Esophagus squamous epithelium (tissue), 5 donors: ENCODE measurements at regions not wholly inside any gene's neighbourhood (a gene's known extent, or its start where the extent isn't known, plus 50 kb on each side); places are given as distances from the start of the nearest gene placed in this dataset.
"Not testable (repeated sequence)": the region's sequence is repeated elsewhere in the genome, so short reads cannot be mapped to it uniquely, and the experiment has no call there.

Source experiments
- DNase-seq: peaks from one replicate; lab custom pipeline; 2025; lab: John Stamatoyannopoulos, UW
- H3K27ac ChIP-seq, 4 donors: fragments of 200-600 bp; sonication (generic); one replicate each; pipeline ENCODE4 v1.5.1; 2016 to 2019; ENCODE audit warnings: mild to moderate bottlenecking in 1 of 4
- H3K27me3 ChIP-seq, 4 donors: fragments of 200-600 bp; sonication (generic); 1 replicate in 3 of 4; 2 replicates in 1 of 4; pipeline versions ENCODE4 v1.5.1 to v1.6.0; 2017 to 2021; ENCODE audit warnings: antibody characterized with exemption in 1 of 4
- H3K36me3 ChIP-seq, 3 donors: fragments of 200-600 bp; sonication (generic); one replicate each; pipeline ENCODE4 v1.5.1; 2016 to 2019
- H3K4me1 ChIP-seq, 3 donors: fragments of 200-600 bp; sonication (generic); one replicate each; pipeline ENCODE4 v1.5.1; 2017 to 2019
- H3K4me3 ChIP-seq, 4 donors: fragments of 200-600 bp; sonication (generic); 1 replicate in 3 of 4; 2 replicates in 1 of 4; pipeline ENCODE4 v1.5.1; 2016 to 2019; ENCODE audit warnings: mild to moderate bottlenecking in 2 of 4, moderate library complexity in 1 of 4
- H3K9me3 ChIP-seq, 3 donors: fragments of 200-600 bp; sonication (generic); one replicate each; pipeline ENCODE4 v1.5.1; 2016 to 2019
- CTCF ChIP-seq, 6 experiments: fragments of 450-650 bp in 4 of 6; fragments of 200-600 bp in 2 of 6; sonication (generic) in 2 of 6; IDR thresholded peaks; one replicate each; pipeline ENCODE4 v1.5.1; 2016 to 2019; ENCODE audit warnings: antibody characterized with exemption in 6 of 6, mild to moderate bottlenecking in 4 of 6, moderate library complexity in 4 of 6
- POLR2A ChIP-seq, 4 donors: fragments of 450-650 bp; IDR thresholded peaks; one replicate each; pipeline ENCODE4 v1.6.1; 2017; ENCODE audit warnings: antibody characterized with exemption in 4 of 4, mild to moderate bottlenecking in 4 of 4, moderate library complexity in 3 of 4
- WGBS, 2 donors: methylation state at CpG; one replicate each; pipeline ENCODE4 v1.1.5; 2018; 5-methylcytosine and 5-hydroxymethylcytosine counted together
- intact Hi-C: fragments of 100-400 bp; cut with DNase I; formaldehyde crosslinking; loops from one replicate; pipeline ENCODE4 v1.15.0; 2022
- donor health status: DM: yes; HTN: yes; CAD: no.

DNA sequence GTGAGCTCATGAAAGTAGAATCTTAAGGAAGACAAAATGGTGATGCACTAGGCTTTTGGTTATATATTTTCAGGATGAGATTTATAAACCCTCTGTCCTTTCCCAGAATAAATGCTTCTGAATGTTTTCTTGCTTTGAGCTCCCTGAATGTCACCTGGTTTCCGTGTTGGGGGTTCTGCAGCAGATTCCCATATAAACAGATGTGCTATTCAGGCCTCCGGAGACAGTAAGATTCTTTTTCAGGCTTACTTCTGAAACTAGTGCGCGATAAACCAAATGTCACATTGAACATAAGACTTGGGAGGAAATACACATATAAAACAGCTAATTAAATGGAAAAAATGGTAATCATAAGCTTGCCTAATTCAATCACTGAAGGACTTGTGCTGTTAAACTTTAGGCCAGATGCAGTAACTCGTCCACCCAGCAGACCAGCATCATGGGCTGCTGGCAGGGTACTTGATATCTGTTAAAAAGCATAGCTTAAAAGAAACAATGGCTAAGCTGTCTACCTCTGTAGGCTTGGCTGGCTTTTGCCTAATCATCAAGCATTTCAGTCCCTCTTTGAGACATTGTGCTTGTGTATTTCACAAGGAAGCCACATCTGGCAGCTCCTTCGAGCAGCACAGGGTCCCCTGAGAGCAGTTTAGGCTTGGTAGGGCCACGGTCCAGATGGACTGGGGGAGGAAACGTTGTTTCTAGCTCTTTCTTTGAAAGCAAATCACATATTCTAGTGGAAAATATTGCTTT, 281.2 kb upstream of the KIAA1217 start:
- no peaks in the 10 kb centered on the region for H3K9me3 ChIP-seq
- no peaks in the 10 kb centered on the region for H3K36me3 ChIP-seq
- H3K27ac ChIP-seq = no peak overlapping the region
- H3K4me3 ChIP-seq = no peak overlapping the region
- no peaks in the 10 kb centered on the region for H3K27me3 ChIP-seq
- H3K4me1 ChIP-seq = no peaks in the 10 kb centered on the region
- no peak for TF ChIP-seq POLR2A (IDR thresholded peaks at IDR 0.05)
- TF ChIP-seq CTCF (IDR thresholded peaks at IDR 0.05) = no peak
- 57 to 63% methylated on average over 8 of the region's 8 CpGs for WGBS, 2 donors
- DNase-seq = no peak
- intact Hi-C loops = no loop called here

DNA sequence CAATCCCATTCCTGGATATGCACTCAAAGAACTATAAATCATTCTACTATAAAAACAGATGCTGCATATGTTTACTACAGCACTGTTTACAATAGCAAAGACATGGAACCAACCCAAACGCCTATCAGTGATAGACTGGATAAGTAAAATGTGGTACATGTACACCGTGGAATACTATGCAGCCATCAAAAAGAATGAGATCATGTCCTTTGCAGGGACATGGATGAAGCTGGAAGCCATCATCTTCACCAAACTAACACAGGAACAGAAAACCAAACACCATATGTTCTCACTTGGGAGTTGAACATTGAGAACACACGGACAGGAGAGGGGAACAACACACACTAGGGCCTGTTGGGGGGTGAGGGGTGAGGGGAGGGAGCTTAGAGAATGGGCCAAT, 274.9 kb upstream of the KIAA1217 start:
- H3K4me1 ChIP-seq, H3K27ac ChIP-seq, H3K9me3 ChIP-seq, H3K4me3 ChIP-seq, DNase-seq, H3K36me3 ChIP-seq, H3K27me3 ChIP-seq, intact Hi-C loops: not testable (repeated sequence)
- WGBS, 2 donors = 65 to 70% methylated on average over 3 of the region's 3 CpGs

DNA sequence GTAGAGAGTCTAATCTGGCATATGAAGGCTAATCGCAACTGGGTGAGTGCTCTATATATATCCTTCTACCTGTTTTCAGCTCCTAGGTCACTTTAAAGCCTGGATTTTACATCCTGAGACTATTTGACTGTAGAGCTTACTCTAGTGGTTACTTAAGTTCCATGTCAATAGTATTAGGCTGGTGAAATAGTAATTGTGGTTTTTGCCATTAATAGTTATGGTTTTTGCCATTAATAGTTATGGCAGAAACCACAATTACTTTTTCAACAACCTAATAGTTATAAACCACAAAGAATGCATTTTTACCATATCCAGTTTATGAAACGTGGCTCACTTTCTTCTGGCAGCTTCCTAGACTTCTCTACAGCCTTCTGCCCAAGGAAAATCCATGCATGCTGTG, 263.1 kb upstream of the KIAA1217 start:
- Histone ChIP-seq H3K27me3 (no peaks in the 10 kb centered on the region), H3K36me3 (no peaks in the 10 kb centered on the region), H3K4me1 (no peaks in the 10 kb centered on the region), H3K4me3 (no peak overlapping the region), H3K27ac (no peak overlapping the region), H3K9me3 (no peaks in the 10 kb centered on the region)
- TF ChIP-seq CTCF (IDR thresholded peaks at IDR 0.05) (no peak), POLR2A (IDR thresholded peaks at IDR 0.05) (no peak)
- intact Hi-C loops = no loop called here
- no peak for DNase-seq
- 51 to 53% methylated on average over 2 of the region's 2 CpGs for WGBS, 2 donors

DNA sequence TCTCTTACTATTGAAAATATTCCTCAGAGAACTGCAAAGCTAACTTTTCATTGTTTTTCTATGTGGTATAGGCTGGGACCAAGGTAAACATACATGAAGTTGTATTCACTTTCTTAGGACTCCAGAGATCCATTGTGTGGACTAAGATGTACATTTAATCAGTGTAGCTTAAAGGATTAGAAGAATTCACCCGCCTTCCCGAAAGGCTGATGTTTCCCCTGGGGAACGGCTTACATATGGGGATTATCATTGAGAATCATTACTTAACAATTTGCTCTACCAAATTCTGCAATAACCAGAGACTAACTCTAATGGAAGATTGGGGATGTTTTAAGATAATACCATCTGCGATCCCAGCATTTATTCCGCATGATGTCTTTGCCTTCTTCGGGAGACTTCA, 257.1 kb upstream of the KIAA1217 start:
- H3K4me1 ChIP-seq = no peaks in the 10 kb centered on the region
- WGBS, 2 donors = 75 to 77% methylated on average over 6 of the region's 6 CpGs
- no peaks in the 10 kb centered on the region for H3K27me3 ChIP-seq
- intact Hi-C loops = no loop called here
- no peak for DNase-seq
- no peaks in the 10 kb centered on the region for H3K36me3 ChIP-seq
- TF ChIP-seq CTCF (IDR thresholded peaks at IDR 0.05) (no peak), POLR2A (IDR thresholded peaks at IDR 0.05) (no peak)
- peaks cover 0 to 3% (median 0%) of the 10 kb centered on the region in 3 donors for H3K9me3 ChIP-seq
- H3K4me3 ChIP-seq = no peak overlapping the region
- H3K27ac ChIP-seq = no peak overlapping the region

GRCh38 chr10:23955456-23956225, 253.3 kb upstream of the KIAA1217 start:
- DNase-seq = no peak
- H3K27me3 ChIP-seq = no peaks in the 10 kb centered on the region
- TF ChIP-seq CTCF (IDR thresholded peaks at IDR 0.05) = no peak
- no peak for TF ChIP-seq POLR2A (IDR thresholded peaks at IDR 0.05)
- no peaks in the 10 kb centered on the region for H3K4me1 ChIP-seq
- no peak overlapping the region for H3K27ac ChIP-seq
- no peak overlapping the region for H3K4me3 ChIP-seq
- intact Hi-C loops = no loop called here
- 54 to 68% methylated on average over 10 of the region's 10 CpGs for WGBS, 2 donors
- H3K36me3 ChIP-seq = no peaks in the 10 kb centered on the region
- H3K9me3 ChIP-seq = peaks cover 0 to 3% (median 0%) of the 10 kb centered on the region in 3 donors
